ENCODE measurements at regions not wholly inside any gene's neighbourhood (a gene's known extent, or its start where the extent isn't known, plus 50 kb on each side); places are given as distances from the start of the nearest gene placed in this dataset.
A peak's percentile ranks its signal among the peaks of the same experiment; 100 is the strongest.
"Not testable (repeated sequence)": the region's sequence is repeated elsewhere in the genome, so short reads cannot be mapped to it uniquely, and the experiment has no call there.

DNA sequence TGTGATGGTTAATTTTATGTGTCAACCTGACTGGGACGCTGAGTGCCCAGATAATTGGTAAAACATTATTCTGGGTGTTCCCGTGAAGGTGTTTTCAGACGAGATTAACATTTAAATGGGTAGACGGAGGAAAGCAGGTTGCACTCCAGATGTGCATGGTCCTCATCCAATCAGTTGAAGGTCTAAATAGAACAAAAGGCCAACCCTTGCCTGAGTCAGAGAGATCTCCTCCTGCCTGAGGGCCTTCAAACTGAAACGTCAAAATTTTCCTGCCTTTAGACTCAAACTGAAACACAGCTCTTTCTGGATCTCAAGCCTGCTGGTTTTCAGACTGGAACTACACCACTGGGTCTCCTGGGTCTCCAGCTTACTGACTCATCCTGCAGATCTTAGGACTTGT is 73.5 kb downstream of the NPIPA8 start:
- DNase-seq, result not testable (repeated sequence)

DNA sequence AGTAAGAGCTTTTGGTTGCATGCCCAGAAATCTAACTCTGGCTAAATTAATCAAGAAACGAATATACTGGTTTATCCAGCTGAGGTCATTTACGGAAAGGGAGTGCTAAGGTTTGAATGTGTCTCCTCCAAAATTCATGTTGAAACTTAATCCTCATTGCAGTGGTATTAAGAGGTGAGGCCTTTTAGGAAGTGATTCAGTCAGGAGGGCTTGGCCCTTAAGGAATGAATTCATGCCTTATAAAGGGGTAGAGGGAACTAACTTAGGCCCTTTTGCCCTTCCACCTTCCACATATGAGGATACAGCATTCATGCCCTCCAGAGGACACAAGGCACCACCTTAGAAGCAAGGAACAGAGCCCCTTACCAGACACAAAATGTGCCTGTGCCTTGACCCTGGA is 74.7 kb downstream of the NPIPA8 start:
- not testable (repeated sequence) for DNase-seq

DNA sequence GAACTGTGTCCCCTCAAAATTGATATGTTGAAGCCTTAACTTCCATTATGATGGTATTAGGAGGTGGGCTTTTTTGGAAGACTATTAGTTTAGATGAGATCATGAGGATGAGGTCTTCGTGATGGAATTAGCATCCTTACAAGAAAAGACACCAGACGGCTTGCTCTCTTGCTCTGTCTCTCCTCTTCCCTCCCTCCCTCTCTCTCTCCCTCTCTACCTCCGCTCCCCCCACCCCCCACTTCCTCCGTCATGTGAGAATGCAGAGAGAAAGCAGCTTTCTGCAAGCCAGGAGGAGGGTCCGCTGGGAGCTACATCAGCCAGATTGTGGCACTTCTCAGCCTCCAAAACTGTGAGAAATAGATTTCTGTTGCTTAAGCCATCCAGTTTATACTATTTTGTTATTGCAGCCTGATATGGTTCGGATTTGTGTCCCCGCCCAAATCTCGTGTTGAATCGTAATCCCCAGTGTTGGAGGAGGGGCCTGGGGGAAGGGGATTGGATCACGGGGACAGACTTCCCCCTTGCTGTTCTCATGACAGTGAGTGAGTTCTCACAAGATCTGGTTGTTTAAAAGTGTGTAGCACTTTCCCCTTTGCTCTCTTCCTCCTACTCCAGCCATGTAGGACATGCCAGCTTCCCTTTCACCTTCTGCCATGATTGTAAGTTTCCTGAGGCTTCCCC is 76.9 kb downstream of the NPIPA8 start:
- not testable (repeated sequence) for DNase-seq

DNA sequence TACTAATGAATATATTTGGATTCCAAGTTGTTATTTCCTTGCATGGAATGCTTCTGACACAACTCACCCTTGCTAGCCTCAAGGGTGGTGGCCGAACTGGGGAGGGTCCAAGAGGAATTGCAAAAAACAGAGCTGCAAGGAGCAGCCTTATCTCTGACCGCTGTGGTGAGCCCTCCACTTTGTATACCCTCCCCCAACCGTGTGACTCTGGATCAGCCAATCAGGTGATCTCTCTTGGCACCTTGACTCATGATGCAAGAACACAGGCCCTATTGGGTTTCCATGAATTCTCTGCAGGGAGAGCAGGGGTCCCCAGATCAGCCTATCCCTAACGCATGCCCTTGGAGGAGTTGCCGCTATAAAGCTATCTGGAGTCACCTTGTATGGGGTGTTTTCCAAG is 83.6 kb downstream of the NPIPA8 start:
- not testable (repeated sequence) for DNase-seq

DNA sequence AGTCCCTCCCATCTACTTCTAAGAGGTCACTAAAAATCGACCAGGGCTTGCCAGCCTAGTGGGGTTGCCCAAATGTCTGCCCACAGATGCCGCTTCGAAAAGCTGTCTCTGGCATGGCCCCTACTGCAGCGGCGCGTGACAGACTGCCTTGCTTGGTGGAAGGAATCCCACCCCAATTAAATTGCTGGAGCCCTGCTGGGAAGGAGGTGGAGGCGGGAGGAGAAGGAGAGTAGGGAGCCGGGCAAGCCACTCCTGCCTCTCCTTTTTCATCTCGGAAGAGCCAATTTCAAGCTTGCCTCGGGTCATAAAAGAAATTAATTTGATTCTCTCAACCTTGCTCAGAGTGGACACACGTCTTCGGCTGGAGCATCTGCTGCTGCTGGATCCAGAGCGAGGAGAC is 106.0 kb downstream of the NPIPA8 start:
- DNase-seq, result not testable (repeated sequence)

- DNase-seq, result not testable (repeated sequence)
These were observed 114.2 kb downstream of the NPIPA8 start for GRCh38 chr16:18222054-18223009.

GRCh38 chr16:18217741-18218140 is 118.8 kb downstream of the NPIPA8 start:
- DNase-seq, result peak; percentile 4

DNA sequence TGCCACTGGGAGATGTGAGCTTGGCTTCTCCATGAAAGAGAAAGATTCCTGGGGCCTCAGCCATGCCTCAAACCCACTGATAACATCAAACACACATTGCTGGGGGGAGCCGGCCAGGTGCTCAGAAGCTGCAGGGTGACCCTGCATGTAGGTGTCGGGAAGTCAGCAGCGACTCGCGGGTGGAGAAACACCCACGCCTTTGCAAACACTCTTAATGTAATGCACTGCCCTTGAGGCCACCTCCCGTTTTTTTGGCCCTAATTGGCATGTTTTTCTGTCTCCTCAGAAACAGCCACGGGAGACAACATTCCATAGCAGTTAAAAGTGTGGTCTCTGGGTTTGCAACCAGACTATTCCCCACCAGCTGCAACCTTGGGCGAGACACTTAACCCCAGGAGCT is 119.7 kb downstream of the NPIPA8 start:
- not testable (repeated sequence) for DNase-seq

DNA sequence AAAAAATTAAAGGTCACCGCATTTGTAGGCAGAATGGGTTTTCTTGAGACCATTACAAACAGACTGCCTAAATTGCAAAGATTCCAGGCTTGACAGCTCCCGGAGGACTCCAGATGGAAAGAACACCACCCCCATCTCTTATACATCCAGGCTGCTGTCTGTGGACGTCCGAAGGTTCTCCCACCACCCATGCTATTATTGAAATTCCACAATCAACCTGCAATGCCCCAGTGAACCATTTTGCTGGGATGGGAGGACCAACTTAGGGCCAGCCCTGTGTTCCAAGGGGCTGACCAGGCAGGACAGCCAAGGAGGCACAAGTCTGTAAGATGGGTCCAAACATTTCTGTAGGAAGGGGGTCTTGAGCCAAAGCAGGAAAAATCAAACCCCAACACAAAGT is 122.7 kb downstream of the NPIPA8 start:
- not testable (repeated sequence) for DNase-seq

- not testable (repeated sequence) for DNase-seq
These were observed 125.0 kb downstream of the NPIPA8 start for GRCh38 chr16:18211505-18211904.

DNA sequence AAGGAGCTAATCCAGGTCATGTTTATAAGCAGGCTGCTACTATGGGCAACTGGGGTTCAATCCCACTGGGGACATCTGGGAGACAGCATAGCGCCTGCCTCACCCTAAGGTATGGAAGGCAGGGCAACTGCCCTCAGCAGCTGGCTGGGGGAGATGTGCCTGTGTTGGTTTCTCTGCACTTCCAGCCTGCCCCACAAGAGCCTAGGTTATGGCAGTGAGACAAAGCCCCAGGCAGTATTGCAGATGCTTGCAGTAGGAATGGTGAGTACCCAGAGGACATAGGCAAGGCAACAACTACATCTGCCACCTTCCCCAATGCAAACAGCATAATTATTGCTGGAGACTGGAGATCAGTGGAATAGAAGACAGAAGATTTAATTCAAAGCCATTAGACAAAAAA is 131.8 kb downstream of the NPIPA8 start:
- DNase-seq, result not testable (repeated sequence)

DNA sequence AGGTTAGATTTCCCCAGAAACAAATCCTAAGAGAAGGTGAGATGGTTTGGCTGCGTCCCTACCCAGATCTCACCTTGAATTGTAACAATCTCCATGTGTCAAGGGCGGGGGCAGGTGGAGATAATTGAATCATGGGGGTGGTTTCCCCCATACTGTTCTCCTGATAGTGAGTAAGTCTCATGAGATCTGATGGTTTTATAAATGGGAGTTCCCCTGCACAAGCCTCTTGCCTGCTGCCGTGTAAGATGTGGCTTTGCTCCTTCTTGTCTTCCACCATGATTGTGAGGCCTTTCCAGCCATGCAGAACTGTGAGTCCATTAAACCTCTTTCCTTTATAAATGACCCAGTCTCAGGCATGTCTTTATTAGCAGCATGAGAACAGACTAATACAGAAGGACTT is 132.2 kb downstream of the NPIPA8 start:
- DNase-seq, result not testable (repeated sequence)

DNA sequence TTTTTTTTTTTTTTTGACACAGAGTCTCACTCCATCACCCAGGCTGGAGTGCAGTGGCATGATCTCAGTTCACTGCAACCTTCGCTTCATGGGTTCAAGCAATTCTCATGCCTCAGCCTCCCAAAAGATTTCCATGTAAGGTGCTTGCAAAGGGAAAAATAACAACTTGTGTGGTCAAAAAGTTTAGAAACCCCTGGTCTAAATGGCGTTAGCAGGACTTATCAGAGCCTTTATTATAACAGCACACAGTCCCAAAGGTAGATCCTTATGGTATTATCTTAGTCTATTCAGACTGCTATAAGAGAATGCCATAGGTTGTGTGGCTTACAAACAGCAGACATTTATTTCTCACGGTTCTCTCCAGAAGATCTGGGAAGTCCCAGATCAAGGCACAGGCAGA is 135.0 kb downstream of the NPIPA8 start:
- not testable (repeated sequence) for DNase-seq

GRCh38 chr16:18192389-18192788 is 144.1 kb downstream of the NPIPA8 start:
- DNase-seq, result not testable (repeated sequence)

DNA sequence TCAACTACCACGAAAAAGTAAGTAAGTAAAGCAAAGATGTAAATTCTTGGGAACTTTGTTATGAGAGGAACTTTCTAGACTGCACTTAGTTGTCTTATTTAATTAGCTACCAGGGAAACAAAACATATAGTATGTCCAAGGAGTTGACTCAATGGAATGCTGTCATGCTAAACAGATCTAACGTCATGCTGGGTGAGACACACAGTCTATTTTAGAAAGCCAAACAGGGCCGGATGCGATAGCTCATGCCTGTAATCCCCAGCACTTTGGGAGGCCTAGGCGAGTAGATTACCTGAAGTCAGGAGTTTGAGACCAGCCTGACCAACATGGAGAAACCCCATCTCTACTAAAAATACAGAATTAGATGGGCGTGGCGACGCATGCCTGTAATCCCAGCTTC is 146.4 kb downstream of the NPIPA8 start:
- DNase-seq, result not testable (repeated sequence)

GRCh38 chr16:18184755-18185154 is 151.8 kb downstream of the NPIPA8 start:
- not testable (repeated sequence) for DNase-seq

GRCh38 chr16:18181028-18181427 is 155.5 kb downstream of the NPIPA8 start:
- DNase-seq, result not testable (repeated sequence)

GRCh38 chr16:18173945-18174497 is 162.5 kb downstream of the NPIPA8 start:
- not testable (repeated sequence) for DNase-seq

GRCh38 chr16:18162293-18162692 is 174.2 kb downstream of the NPIPA8 start:
- DNase-seq, result peak; percentile 16

DNA sequence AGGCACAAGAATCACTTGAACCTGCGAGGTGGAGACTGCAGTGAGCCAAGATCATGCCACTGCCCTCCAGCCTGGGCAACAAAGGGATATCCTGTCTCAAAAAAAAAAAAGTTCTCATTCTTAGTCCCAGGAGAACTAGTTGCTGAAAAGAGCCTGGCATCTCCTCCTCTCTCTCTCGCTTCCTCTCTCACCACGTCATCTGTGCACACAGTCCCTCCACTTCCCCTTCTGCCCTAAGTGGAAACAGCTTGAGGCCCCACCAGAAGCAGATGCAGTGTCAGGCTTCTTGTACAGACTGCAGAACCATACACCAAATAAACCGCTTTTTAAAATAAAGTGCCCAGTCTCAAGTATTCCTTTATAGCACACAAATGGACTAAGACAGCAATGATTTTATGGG is 175.3 kb downstream of the NPIPA8 start:
- not testable (repeated sequence) for DNase-seq

DNA sequence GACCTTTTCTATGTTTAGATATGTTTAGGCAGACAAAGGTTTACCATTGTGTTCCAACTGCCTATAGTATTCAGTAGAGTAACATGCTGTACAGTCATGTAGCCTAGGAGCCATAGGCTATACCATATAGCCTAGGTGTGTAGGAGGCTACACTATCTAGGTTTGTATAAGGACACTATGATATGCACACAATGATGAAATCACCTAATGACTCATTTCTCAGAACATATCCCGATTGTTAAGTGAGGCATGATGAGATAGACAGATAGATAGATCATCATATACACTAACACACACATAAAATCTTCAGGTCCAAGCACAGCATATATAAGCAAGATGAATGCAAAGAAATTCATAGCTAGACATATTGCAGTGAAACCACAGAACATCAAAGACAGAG is 177.4 kb downstream of the NPIPA8 start:
- not testable (repeated sequence) for DNase-seq

- DNase-seq, result not testable (repeated sequence)
These were observed 178.7 kb downstream of the NPIPA8 start for GRCh38 chr16:18157854-18158253.

DNA sequence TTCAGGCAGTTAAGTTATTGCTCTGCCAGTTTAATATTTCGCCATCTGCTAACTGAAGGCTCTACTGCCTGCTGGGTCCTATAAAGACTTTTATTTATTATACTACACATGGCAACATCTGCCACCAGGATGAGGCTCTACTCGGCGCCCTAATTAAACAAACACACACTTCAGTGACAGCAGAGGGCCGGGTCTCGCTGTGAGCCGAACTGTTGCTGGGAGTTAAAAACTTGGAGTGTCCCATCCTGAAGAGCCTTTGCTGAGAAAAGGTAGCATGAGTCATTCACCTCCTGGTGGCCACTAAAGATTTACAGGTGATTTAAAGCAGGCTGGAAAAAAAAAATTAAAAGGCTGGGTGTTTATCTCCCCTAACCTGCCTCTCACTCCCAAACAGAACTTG is 183.7 kb downstream of the NPIPA8 start:
- DNase-seq, result not testable (repeated sequence)

Measured in NCI-H82 (cell line).